ENCODE measurements at regions not wholly inside any gene's neighbourhood (a gene's known extent, or its start where the extent isn't known, plus 50 kb on each side); places are given as distances from the start of the nearest gene placed in this dataset.

- TF ChIP-seq SRF (CRISPR knock-in tag; IDR thresholded peaks at IDR 0.05) (no peak), ZNF717 (CRISPR knock-in tag; IDR thresholded peaks at IDR 0.05) (no peak), ZNF263 (CRISPR knock-in tag; IDR thresholded peaks at IDR 0.05; ENCODE audit: borderline replicate concordance) (no peak), ZNF431 (CRISPR knock-in tag; IDR thresholded peaks at IDR 0.05) (no peak), IRF1 (CRISPR knock-in tag; IDR thresholded peaks at IDR 0.05; ENCODE audit: borderline replicate concordance) (no peak), STAT5B (CRISPR knock-in tag; IDR thresholded peaks at IDR 0.05) (no peak), ZNF143 (CRISPR knock-in tag; IDR thresholded peaks at IDR 0.05) (no peak), CREB5 (CRISPR knock-in tag; IDR thresholded peaks at IDR 0.05) (no peak), ZNF655 (CRISPR knock-in tag; IDR thresholded peaks at IDR 0.05) (no peak), ZFP30 (CRISPR knock-in tag; IDR thresholded peaks at IDR 0.05; ENCODE audit: borderline replicate concordance) (no peak), ZNF274 (IDR thresholded peaks at IDR 0.05; ENCODE audit: borderline replicate concordance, low read depth, low read length) (no peak), HNRNPK (IDR thresholded peaks at IDR 0.05; ENCODE audit: low read depth, low read length, poor library complexity, severe bottlenecking) (no peak), ZKSCAN1 (IDR thresholded peaks at IDR 0.05; ENCODE audit: low read depth, low read length) (no peak)
Observed at GRCh38 chr2:129069875-129070594, 751.4 kb upstream of the HS6ST1 start (continued).
